ENCODE measurements at regions not wholly inside any gene's neighbourhood (a gene's known extent, or its start where the extent isn't known, plus 50 kb on each side); places are given as distances from the start of the nearest gene placed in this dataset.
A peak's percentile ranks its signal among the peaks of the same experiment; 100 is the strongest.

GRCh38 chr6:22903826-22904225 is 334.5 kb downstream of the HDGFL1 start:
- intact Hi-C loops (cut with DNase I): no loop called here
- no peak overlapping the region for H3K4me3 ChIP-seq
- H3K27ac ChIP-seq: no peak overlapping the region
- DNase-seq: no peak
- H3K27me3 ChIP-seq: no peaks in the 10 kb centered on the region
- TF ChIP-seq, protein P1, sequence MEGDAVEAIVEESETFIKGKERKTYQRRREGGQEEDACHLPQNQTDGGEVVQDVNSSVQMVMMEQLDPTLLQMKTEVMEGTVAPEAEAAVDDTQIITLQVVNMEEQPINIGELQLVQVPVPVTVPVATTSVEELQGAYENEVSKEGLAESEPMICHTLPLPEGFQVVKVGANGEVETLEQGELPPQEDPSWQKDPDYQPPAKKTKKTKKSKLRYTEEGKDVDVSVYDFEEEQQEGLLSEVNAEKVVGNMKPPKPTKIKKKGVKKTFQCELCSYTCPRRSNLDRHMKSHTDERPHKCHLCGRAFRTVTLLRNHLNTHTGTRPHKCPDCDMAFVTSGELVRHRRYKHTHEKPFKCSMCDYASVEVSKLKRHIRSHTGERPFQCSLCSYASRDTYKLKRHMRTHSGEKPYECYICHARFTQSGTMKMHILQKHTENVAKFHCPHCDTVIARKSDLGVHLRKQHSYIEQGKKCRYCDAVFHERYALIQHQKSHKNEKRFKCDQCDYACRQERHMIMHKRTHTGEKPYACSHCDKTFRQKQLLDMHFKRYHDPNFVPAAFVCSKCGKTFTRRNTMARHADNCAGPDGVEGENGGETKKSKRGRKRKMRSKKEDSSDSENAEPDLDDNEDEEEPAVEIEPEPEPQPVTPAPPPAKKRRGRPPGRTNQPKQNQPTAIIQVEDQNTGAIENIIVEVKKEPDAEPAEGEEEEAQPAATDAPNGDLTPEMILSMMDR (IDR thresholded peaks at IDR 0.05): no peak
- no peak for TF ChIP-seq POLR2A (IDR thresholded peaks at IDR 0.05)
- WGBS, 4 donors: 75 to 85% (median 76%) methylated on average over 3 of the region's 3 CpGs
- H3K9me3 ChIP-seq (replicated peaks in 1 of 3): no peaks in the 10 kb centered on the region
- H3K4me1 ChIP-seq (replicated peaks in 1 of 2): no peaks in the 10 kb centered on the region
- no peaks in the 10 kb centered on the region for H3K36me3 ChIP-seq (replicated peaks in 1 of 2)

- no peaks in the 10 kb centered on the region for H3K4me1 ChIP-seq (replicated peaks in 1 of 2)
- H3K27ac ChIP-seq: no peak overlapping the region
- H3K4me3 ChIP-seq: no peak overlapping the region
- H3K36me3 ChIP-seq (replicated peaks in 1 of 2): no peaks in the 10 kb centered on the region
- 68 to 84% (median 74%) methylated on average over 5 of the region's 5 CpGs for WGBS, 4 donors
- TF ChIP-seq POLR2A (IDR thresholded peaks at IDR 0.05): no peak
- TF ChIP-seq, protein P1 (IDR thresholded peaks at IDR 0.05): no peak
- intact Hi-C loops (cut with DNase I): no loop called here
- H3K27me3 ChIP-seq: no peaks in the 10 kb centered on the region
- DNase-seq: no peak
- H3K9me3 ChIP-seq (replicated peaks in 1 of 3): no peaks in the 10 kb centered on the region
These were observed 335.1 kb downstream of the HDGFL1 start for GRCh38 chr6:22904431-22904830.

DNA sequence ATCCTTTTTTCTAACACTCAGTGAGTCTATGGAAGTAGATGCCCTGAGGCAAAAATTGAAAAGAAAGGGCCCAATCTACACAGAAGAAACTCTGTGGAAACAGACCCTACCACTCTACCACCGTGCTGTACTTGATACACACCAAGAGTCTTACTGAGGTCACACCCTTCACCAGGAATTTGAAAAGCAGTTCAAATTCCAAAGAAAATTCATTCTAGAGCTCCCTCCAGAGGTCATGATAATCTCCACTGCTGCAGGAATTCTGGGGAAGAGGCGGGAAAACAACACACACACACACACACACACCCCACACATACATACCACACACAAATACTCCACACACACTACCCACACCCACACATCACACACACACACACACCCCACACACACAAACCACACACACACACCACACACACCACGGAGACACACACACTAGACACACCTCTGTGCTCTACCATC is 336.8 kb downstream of the HDGFL1 start:
- WGBS, 4 donors: 48 to 66% (median 54%) methylated on average over 3 of the region's 3 CpGs
- Histone ChIP-seq H3K27ac (no peak overlapping the region), H3K9me3 (replicated peaks in 1 of 3) (no peaks in the 10 kb centered on the region), H3K27me3 (no peaks in the 10 kb centered on the region), H3K4me1 (replicated peaks in 1 of 2) (no peaks in the 10 kb centered on the region), H3K4me3 (no peak overlapping the region), H3K36me3 (replicated peaks in 1 of 2) (no peaks in the 10 kb centered on the region)
- TF ChIP-seq POLR2A (IDR thresholded peaks at IDR 0.05): no peak
- TF ChIP-seq, protein P1 (IDR thresholded peaks at IDR 0.05): peak in 5 of 6 experiments; percentile 6 to 43 (median 20)
- intact Hi-C loops (cut with DNase I): no loop called here
- DNase-seq: no peak

DNA sequence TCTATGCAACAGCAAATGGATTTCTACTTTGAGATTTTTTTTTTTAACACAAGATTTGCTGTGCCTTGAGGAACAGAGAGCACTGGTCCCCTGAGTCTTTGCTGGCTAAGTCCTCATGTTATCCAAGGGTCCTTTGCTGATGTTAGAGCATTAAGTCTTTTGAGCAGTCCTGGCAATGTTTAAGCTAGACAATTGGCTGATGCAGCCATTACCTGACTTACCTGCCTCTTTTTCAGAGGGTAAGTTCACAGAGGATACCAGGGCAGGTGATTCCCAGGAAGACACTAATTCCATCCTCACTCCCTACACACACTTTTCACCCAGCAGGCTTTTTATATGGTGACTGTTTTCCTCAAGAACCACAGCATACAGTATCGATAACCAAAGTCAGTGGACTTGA is 337.7 kb downstream of the HDGFL1 start:
- Histone ChIP-seq H3K9me3 (replicated peaks in 1 of 3) (no peaks in the 10 kb centered on the region), H3K4me3 (no peak overlapping the region), H3K36me3 (replicated peaks in 1 of 2) (no peaks in the 10 kb centered on the region), H3K27me3 (no peaks in the 10 kb centered on the region), H3K27ac (no peak overlapping the region), H3K4me1 (replicated peaks in 1 of 2) (no peaks in the 10 kb centered on the region)
- intact Hi-C loops (cut with DNase I): no loop called here
- WGBS, 4 donors: 85 to 100% (median 93%) methylated on average over 1 of the region's 1 CpG
- no peak for TF ChIP-seq POLR2A (IDR thresholded peaks at IDR 0.05)
- TF ChIP-seq, protein P1 (IDR thresholded peaks at IDR 0.05): no peak
- no peak for DNase-seq
